ENCODE measurements at regions not wholly inside any gene's neighbourhood (a gene's known extent, or its start where the extent isn't known, plus 50 kb on each side); places are given as distances from the start of the nearest gene placed in this dataset.

DNA sequence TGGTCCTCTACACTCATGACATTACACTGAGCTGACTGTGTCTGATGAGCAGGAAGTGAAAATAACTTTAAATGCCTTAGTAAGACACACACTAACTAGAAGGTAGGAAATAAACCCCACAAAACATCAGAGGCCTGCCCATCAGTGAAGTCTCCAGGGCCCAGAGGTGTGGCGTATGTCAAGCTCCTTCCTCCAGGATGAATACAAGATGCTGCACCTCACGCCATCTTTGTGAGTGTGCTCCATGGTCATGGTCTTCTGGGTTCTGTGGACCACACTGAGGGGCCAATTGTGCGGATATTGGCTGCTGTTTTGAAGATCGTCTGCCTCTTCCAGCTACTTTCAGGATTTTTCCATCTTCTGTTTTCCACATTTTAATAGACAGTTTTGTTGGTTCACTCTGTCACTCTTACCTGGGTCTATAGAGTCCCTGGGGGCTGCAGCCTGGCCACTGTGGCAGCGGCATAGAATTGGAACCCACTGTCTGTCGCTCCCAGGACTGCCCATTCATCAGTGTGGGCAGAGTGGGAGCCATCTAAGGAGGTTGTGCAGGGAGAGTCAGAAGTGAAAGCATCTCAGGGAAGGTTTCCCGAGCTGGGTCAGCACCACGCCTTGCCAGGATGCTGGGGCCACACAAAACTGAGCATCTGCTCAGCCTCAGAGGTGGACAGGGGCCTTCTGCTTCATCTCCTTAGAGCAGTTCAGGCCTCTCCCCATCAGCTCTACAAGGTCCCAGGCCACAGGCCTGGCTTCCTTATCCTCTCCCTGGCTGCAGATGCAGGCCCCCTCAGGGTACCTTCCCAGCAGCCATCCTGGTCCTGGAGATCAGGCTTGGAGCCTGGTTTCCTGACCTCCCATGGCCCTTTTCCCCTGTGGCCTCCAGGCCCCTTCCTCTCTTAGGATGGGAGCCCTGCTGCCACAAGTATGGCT is 57.5 kb upstream of the C14orf180 start:
- DNase-seq: no peak

DNA sequence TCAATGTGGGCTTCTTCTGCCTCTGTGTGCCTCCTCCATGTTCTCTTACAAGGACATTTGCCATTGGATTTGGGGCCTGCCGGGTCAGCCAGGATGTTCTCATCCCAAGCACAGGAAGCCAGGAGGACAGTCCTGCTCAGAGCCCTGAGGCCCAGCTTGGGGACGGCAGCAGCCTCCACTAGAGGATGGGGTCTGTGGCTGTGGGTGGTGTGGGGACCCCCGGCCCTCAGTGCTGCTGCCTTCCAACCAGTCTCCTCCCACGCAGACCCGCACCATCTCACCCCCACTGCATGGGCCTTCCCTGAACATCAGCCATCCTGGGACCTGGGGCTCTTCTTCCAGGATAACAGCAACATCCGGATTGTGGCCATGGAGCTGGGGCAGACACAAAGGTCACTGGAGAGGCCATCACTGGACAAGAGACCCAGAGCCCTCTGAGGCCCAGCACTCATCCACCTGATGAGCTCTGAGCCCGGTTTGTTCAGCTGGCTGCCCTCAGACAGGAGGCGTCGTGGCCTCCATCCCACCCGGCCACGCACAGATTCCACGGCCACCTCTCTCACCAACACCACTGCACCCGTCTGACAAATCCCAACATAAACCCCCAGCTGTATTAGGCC is 56.5 kb upstream of the C14orf180 start:
- no peak for DNase-seq

DNA sequence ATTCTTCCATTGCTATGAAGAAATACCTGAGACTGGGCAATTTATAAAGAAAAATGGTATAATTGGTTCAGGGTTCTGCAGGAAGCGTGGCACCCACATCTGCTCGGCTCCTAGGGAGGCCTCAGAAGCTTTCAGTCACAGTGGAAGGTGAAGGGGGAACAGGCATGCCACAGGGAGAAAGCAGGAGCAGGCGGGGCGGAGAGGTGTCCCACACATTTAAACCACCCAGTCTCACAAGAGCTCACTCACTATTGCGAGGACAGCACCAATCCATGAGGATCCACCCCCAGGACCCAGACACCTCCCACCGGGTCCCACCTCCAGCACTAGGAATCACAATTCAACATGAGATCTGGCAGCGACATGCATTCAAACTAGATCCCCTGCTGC is 56.0 kb upstream of the C14orf180 start:
- no peak for DNase-seq

DNA sequence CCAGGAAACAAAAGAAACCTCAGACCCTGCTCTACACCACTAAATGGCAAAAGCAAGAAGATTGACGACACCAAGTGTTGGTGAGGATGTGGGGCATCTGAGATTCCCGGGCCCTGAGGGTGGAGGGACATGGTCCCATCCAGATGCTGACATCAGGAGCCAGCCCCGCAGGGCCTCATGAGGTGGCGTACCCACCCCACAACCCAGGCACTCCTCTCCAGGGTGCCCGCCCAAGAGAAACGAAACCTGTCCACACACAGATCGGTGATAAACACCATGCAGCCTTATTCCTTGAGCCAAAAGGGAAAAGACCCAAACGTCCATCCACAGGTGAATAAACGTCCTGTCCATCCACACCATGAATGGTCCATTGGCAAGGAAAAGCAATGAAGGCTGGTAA is 54.8 kb upstream of the C14orf180 start:
- no peak for DNase-seq

DNA sequence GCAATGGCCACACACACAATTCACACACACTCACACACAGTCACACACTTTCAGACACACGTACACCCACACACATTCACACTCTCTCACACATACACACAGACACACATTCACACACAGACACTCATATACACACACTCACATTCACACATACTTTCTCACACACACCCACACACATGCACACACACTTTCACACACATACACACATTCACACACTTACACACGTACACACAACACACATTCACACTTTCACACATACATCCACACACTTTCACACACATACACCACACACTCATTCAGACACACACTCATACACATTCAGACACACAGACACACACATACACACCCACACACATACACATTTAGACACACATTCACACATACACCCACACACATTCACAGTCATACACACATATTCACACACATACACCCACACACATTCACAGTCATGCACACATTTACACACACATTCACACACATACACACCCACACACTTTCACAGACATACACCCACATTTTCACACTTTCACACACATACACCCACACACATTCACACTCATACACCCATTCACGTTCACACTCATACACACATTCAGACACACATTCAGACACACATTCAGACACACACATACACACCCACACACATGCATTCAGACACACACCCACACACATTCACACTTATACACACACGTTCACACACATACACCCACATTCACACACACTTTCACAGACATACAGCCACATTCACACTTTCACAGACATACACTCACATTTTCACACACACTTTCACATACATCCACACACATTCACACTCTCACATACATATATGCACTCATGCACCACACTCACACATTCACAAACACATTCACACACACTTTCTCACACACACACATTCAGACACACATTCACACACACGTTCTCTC is 52.6 kb upstream of the C14orf180 start:
- no peak for DNase-seq

DNA sequence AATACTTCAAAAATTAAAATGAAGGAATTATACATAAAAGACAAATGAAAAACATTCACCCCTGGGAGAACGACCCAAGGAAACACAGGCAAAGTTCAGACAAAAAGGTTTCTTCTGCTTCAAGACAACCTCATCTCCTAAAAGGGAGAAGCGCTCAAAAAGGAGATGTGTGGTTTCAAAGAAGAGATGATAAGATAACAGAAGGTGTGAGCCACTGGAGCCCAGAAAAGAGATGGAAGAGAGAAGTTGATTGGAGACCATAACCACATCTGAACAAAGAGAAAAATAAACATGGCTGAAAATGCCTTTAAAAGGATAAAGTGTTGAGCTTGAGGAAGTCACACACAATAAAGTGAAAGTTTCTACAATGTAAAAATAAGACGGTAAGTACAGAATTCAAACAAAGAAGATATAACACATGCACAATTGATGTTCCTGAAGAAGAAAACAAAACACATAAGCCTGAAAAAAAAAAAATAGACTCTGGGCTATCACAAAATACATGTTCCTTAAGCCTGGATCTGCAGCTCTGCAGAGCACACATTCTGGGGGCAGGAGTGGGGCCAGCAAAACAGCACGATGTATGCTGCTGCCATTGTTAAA is 51.6 kb upstream of the C14orf180 start:
- no peak for DNase-seq

DNA sequence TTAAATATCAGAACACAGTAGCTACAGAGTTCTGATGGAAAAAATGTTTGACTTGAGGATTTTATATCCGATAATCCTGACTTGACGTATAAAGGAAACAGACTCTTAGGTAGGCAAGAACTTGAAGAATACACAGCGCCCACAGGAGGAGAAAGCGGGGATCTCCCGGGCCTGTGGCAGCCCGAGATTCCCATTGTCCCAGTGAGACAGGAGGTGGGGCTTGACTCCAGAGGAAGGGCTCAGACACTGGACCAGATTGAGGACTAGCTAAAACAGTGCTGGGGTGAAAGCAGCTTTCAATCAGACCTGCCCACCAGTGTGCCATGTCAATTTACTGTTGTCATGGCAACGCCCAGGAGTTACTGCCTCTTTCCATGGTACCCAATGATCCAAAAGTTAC is 51.1 kb upstream of the C14orf180 start:
- no peak for DNase-seq

Measured in stimulated activated CD8-positive, alpha-beta memory T cell treated with anti-CD3 and anti-CD28 coated beads, Interleukin-4, amount 100 ng/mL, for 48 hours (primary cell).